Right atrium auricular region (tissue), 2 donors: ENCODE measurements at regions not wholly inside any gene's neighbourhood (a gene's known extent, or its start where the extent isn't known, plus 50 kb on each side); places are given as distances from the start of the nearest gene placed in this dataset.

Experiments used
- DNase-seq: peaks from one replicate; pipeline ENCODE4 v3.0.0-alpha.2; 2019; ENCODE audit warnings: low spot score
- H3K27ac ChIP-seq, 2 donors: fragments of 200-600 bp; sonication (generic); 1 replicate in 1 of 2; 2 replicates in 1 of 2; pipeline ENCODE4 v1.5.1; 2016 to 2019
- H3K27me3 ChIP-seq, 2 donors: fragments of 200-600 bp; sonication (generic); one replicate each; pipeline versions ENCODE4 v1.5.1 to v1.6.0; 2017 to 2019
- H3K36me3 ChIP-seq: fragments of 200-600 bp; sonication (generic); one replicate; pipeline ENCODE4 v1.5.1; 2016
- H3K4me1 ChIP-seq, 2 donors: fragments of 200-600 bp; sonication (generic); one replicate each; pipeline versions ENCODE4 v1.5.1 to v1.6.0; 2017 to 2019
- H3K4me3 ChIP-seq, 2 donors: fragments of 200-600 bp; sonication (generic); 1 replicate in 1 of 2; 2 replicates in 1 of 2; pipeline ENCODE4 v1.5.1; 2017 to 2019; ENCODE audit warnings: mild to moderate bottlenecking in 1 of 2, moderate library complexity in 1 of 2
- H3K9me3 ChIP-seq, 2 donors: fragments of 200-600 bp; sonication (generic); one replicate each; pipeline ENCODE4 v1.5.1; 2019
- CTCF ChIP-seq, 2 donors: fragments of 200-600 bp; sonication (generic); IDR thresholded peaks; one replicate each; pipeline ENCODE4 v1.5.1; 2019; ENCODE audit warnings: antibody characterized with exemption in 2 of 2

- H3K4me1 ChIP-seq: no peaks in the 10 kb centered on the region
- TF ChIP-seq CTCF (IDR thresholded peaks at IDR 0.05): no peak
- no peaks in the 10 kb centered on the region for H3K27me3 ChIP-seq
- no peak overlapping the region for H3K27ac ChIP-seq
- H3K9me3 ChIP-seq: no peaks in the 10 kb centered on the region
- no peak overlapping the region for H3K4me3 ChIP-seq
- no peak for DNase-seq
- no peaks in the 10 kb centered on the region for H3K36me3 ChIP-seq
Observed at GRCh38 chr20:4341804-4342485, 92.9 kb upstream of the ADRA1D start.

- Histone ChIP-seq H3K4me3 (no peak overlapping the region), H3K36me3 (no peaks in the 10 kb centered on the region), H3K9me3 (no peaks in the 10 kb centered on the region), H3K27ac (no peak overlapping the region), H3K4me1 (no peaks in the 10 kb centered on the region), H3K27me3 (no peaks in the 10 kb centered on the region)
- DNase-seq: no peak
- no peak for TF ChIP-seq CTCF (IDR thresholded peaks at IDR 0.05)
Observed at GRCh38 chr20:4335722-4336121, 86.6 kb upstream of the ADRA1D start.

GRCh38 chr20:4332121-4332860 lies 83.2 kb upstream of the ADRA1D start:
- DNase-seq: no peak
- H3K27me3 ChIP-seq: no peaks in the 10 kb centered on the region
- H3K4me1 ChIP-seq: no peaks in the 10 kb centered on the region
- no peaks in the 10 kb centered on the region for H3K9me3 ChIP-seq
- no peak overlapping the region for H3K4me3 ChIP-seq
- H3K27ac ChIP-seq: no peak overlapping the region
- no peak for TF ChIP-seq CTCF (IDR thresholded peaks at IDR 0.05)
- no peaks in the 10 kb centered on the region for H3K36me3 ChIP-seq

GRCh38 chr20:4330011-4330410 lies 80.9 kb upstream of the ADRA1D start:
- Histone ChIP-seq H3K27me3 (no peaks in the 10 kb centered on the region), H3K4me3 (no peak overlapping the region), H3K9me3 (no peaks in the 10 kb centered on the region), H3K4me1 (no peaks in the 10 kb centered on the region), H3K36me3 (no peaks in the 10 kb centered on the region), H3K27ac (no peak overlapping the region)
- no peak for DNase-seq
- TF ChIP-seq CTCF (IDR thresholded peaks at IDR 0.05): no peak

DNA sequence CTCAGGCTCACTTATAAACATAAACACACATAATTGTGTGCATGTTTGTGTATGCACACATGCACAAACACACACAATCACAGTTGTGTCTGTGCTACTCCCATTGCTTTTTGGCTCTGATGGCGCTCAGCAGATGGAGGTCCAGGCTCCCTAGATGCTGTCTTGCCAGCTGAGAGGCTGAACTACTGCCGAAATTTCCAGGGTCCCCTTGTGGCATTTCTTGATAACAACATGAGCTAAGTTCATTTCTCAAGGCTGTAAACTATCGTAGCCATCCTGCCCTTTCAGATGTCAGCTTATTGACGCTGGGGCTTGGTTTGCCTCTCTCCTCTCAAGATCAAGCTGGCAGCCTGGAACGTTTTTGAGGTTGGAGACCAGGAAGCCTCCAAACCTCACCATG lies 80.1 kb upstream of the ADRA1D start:
- Histone ChIP-seq H3K36me3 (no peaks in the 10 kb centered on the region), H3K27me3 (no peaks in the 10 kb centered on the region), H3K9me3 (no peaks in the 10 kb centered on the region), H3K4me3 (no peak overlapping the region), H3K4me1 (no peaks in the 10 kb centered on the region), H3K27ac (no peak overlapping the region)
- no peak for DNase-seq
- no peak for TF ChIP-seq CTCF (IDR thresholded peaks at IDR 0.05)
